Ureter (tissue), 1 donor: ENCODE measurements at regions not wholly inside any gene's neighbourhood (a gene's known extent, or its start where the extent isn't known, plus 50 kb on each side); places are given as distances from the start of the nearest gene placed in this dataset.

Experiments used
- DNase-seq: peaks from one replicate; pipeline ENCODE4 v3.0.0-alpha.2; 2020; ENCODE audit warnings: low spot score
- donor health status: DM: yes; HTN: yes; CAD: no.

GRCh38 chr15:92565351-92566125, 90.0 kb downstream of the FAM174B start:
- DNase-seq, result no peak

- no peak for DNase-seq
These were observed 93.8 kb downstream of the FAM174B start for GRCh38 chr15:92561754-92562153.

DNA sequence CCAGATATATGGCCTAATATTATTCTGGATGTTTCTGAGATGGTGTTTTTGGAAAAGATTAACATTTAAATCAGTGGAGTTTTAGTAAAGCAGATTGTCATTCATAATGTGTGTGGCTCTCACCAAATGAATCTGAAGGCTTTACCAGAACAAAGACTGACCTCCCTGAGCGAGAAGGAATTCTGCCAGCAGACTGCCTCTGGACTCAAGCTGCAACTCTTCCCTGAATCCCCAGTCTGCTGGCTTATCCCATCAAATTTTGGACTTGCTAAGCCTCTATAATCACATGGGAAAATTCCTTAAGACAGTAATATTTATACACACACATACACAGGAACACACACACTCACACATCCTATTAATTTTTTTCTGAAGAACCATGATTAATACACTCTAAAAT, 102.3 kb downstream of the FAM174B start:
- DNase-seq, result no peak

- DNase-seq, result no peak
These were observed 109.6 kb downstream of the FAM174B start for GRCh38 chr15:92545996-92546395.

DNA sequence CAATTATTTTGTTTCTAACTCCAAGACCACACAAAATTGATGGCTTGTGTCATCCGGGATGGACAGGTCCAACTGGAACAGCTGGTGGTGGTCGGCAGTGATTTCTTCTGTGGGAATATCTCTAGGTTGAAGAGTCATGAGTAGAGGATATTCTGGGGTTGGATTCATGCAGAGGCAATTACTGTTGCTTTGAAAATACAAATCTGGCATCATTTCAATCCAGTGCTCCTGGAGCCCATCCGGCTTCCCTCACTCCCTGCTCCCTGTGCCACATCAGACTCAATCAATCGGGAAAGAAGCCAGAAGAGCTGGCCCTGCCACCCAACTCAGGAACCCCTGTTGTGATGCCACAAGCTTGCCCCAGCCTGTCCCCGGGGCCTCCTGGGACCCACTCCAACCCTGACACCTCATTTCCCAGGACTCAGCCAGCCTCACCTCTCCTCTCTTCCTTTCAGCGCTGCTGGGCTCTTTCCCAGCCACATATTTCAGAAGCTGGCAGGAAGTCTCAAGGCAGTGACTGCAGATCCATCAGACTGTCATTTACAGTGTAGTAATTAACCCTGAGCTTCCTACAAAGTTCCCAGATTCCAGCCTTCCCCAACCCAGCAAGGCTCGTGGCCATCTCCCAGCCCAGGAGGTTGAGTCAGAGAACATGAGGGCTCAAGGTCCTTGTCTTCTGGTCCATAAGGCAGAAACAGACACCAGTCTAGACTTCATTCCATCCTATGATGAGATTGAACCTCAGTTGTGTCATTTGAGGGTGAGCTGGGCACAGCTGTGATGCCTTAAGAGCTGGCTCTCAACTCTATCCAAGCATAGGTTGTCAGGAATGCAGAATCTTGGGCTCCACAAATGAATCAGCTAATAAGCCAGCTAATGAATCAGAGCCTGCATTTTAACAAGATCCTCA, 114.0 kb downstream of the FAM174B start:
- peak; percentile 53 for DNase-seq

- no peak for DNase-seq
These were observed 117.5 kb downstream of the FAM174B start for GRCh38 chr15:92538115-92538514.

DNA sequence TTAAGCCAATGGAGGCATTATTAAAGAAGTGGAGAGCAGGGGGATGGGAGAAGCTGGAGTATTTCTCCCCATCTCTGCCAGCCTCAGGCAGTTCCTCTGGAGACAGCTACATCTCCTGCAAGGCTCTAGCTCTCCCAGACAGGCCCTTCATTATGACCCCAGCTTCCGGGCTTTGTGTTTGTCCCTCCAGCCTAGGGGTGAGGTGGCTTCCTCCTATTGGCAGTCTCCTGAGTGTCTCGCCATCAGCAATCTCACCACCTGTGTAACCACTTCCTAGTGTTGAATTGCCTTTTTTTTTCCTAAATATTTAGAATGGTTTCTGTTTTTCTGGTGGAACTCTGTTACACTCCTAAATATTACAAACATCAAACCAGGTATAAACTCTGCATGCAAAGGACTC, 122.3 kb downstream of the FAM174B start:
- DNase-seq, result no peak

GRCh38 chr15:92531406-92531805, 124.2 kb downstream of the FAM174B start:
- no peak for DNase-seq

DNA sequence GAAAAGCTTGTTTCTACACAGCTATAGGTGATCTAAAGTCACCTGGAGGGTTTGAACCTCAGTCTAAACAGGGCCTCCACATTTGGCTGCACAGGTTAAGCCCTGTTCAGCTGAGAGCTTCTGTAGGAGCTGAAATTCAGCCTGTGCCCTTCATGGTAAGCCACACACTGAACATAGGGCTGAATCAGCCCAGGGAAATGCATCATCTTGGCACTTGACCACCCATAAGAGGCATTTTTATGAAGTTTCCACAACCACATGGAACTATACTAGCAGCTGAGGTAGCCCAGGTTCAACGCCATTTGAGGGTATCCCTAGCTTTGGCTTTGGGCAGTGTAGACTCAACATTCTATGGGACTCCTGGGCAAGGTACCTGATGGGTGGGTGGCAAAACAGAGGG, 126.8 kb downstream of the FAM174B start:
- DNase-seq, result no peak

DNA sequence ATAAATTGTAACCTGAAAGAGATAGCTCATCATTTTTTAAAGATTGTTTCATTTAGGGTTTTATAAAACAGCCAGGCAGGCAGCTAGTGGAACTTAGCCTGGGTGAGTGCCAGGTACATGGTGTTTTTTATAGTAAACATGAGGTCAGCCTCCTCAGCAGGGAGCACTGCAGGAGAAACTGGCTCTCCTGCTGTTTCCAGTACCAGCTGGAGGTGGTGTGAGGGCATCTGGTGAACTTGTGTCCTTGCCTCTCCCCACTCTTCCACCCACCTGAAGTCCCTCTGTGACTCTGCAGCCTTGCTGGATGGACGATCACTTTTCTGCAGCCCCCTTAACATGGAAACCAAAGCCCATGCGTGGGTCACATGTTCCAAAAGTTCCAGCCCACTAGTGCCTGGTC, 128.4 kb downstream of the FAM174B start:
- DNase-seq, result peak; percentile 52

- DNase-seq, result no peak
These were observed 129.8 kb downstream of the FAM174B start for GRCh38 chr15:92525758-92526245.

GRCh38 chr15:92524874-92525565, 130.6 kb downstream of the FAM174B start:
- DNase-seq, result no peak

DNA sequence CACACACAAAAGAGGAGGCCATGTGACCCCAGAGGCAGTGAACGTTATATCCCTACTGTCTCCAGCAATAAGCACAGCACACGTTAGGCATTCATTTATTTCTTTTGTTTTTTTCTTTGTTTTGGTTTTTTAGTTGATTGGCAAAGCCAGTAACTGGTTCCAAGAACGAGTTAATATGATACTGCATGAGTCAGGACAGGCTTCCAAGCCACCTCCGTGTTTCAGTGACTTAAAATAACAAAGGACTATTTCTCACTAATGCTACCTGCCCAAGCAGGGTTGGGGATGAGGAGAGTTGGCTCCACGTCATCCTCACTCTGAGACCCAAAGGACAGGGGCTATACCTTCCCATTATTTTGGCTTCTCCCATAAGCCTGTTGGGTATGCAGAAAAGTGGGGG, 130.5 kb downstream of the ST8SIA2 start:
- no peak for DNase-seq

GRCh38 chr15:92523176-92523575, 129.5 kb downstream of the ST8SIA2 start:
- no peak for DNase-seq

GRCh38 chr15:92521624-92522008, 127.9 kb downstream of the ST8SIA2 start:
- peak; percentile 88 for DNase-seq

- no peak for DNase-seq
These were observed 127.4 kb downstream of the ST8SIA2 start for GRCh38 chr15:92520914-92521623.

- no peak for DNase-seq
These were observed 126.0 kb downstream of the ST8SIA2 start for GRCh38 chr15:92519709-92520108.
